ENCODE measurements at regions not wholly inside any gene's neighbourhood (a gene's known extent, or its start where the extent isn't known, plus 50 kb on each side); places are given as distances from the start of the nearest gene placed in this dataset.
A peak's percentile ranks its signal among the peaks of the same experiment; 100 is the strongest.
"Not testable (repeated sequence)": the region's sequence is repeated elsewhere in the genome, so short reads cannot be mapped to it uniquely, and the experiment has no call there.

- FAIRE-seq; DNase-seq (ENCODE audit: low spot score): not testable (repeated sequence)
These were observed 61.7 kb downstream of the DMRTA1 start for GRCh38 chr9:22508354-22508753.

- no peak for FAIRE-seq
- DNase-seq (ENCODE audit: low spot score) = no peak
These were observed 62.2 kb downstream of the DMRTA1 start for GRCh38 chr9:22508790-22509189.

DNA sequence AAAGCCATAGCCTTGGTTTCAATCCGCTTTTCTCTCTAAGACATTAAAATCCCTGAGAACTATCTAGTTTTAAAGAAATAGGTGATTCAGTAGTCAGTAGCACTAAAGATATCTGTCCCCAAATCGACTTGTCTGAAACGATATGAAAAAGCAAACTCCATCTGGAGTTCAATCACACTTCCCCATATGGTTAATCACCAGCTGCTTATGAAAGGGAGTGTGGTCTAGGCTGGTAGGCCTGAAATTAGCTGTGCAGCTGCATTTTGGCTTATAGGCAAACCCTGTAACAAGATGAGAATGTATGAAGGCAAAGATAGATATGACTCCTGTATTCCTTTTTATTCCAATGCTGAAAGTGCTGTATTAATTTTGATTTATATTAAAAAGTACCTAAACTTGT lies 65.9 kb downstream of the DMRTA1 start:
- DNase-seq (ENCODE audit: low spot score) = no peak
- FAIRE-seq = no peak

DNA sequence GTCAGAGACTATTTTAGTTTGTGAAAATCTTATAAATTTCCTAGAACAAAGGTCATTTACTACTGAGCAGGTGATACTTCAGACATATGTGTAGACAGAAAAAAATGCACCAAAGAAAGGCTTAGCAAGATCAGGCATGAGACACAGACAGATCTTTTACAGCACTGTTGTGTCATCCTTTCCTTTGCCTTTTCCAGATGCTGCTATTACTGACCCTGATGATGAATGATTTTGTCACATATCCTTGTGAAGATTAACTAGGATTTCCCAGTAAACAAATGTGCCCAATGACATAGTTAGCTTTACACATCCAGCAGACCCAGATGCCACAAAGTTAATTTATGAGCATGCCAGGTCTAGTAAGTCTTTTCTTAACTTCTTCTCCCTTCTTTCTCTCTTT lies 68.2 kb downstream of the DMRTA1 start:
- DNase-seq (ENCODE audit: low spot score) (no peak), FAIRE-seq (no peak)

- DNase-seq (ENCODE audit: low spot score) (no peak), FAIRE-seq (no peak)
These were observed 75.6 kb downstream of the DMRTA1 start for GRCh38 chr9:22522206-22522740.

DNA sequence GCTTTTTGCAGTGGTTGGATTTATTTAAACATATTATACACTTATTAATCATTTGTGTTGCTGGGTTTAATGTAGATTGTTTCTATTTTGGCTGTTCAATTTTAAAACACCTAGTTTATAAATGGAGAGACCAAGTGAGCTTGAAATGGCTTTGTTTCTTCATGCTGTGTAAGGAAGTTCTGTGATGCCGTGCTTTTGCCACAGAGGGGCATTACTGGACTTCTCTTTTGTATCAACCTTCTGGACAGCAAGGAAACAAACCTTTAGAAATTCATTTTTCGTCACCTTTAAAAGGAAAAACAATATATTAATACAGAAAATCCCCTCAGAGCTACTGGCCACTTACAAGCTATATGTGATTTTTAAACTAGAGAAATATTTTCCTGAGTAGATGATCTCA lies 81.9 kb downstream of the DMRTA1 start:
- FAIRE-seq (no peak), DNase-seq (ENCODE audit: low spot score) (no peak)

DNA sequence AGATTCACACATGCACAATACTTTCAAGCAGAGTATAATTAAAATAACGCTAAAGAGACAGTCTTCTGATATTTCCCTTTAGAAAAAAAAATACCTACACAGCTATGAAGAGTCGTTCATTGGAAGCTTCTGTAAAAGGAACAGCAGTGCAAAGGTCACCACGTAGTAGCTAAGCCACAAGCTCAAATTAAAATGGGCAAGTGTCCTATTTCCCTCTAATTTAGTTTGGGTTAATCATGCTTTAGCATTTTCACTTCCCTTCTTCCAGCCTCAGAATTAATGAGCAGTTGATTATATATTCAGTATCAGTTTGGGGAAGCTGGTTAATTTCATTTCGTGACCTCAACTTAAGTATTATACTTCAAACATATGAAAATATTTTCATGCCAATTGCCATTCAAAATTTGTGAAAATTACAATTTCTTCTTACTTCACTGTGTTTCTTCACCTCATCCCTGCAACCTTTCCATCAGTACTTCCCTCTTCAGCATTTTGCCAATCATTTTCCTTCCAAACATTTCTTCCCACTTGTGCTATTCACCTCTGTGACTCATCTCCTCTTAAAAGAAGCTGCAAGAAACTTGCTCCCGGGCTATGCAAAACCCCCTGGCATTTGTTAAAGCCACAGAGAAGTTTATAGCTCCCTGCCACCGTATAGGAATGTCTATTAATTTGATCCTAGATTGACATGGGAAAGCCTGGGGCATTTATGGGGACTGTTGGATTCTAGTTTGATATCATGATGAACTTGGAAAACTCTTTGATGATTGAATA lies 83.0 kb downstream of the DMRTA1 start:
- no peak for FAIRE-seq
- peak; percentile 32 for DNase-seq (ENCODE audit: low spot score)

DNA sequence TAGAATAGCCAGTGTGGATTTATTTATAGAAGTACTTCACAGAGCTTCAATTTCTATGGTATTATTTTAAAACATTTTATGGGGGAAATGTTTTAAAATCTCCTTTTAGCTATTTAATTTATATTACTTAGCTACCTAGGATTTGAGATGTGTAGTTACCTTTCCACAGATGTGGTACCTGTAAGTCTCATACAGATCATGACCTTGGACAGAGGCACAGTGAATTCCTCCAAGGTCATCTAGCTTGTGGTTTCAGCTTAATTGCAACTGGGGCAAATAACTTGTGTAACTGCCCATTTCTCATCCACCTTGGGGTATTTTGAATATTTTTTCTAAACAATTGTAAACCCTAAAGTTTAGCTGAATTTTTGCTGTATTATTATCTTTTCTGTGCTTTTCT lies 89.2 kb downstream of the DMRTA1 start:
- DNase-seq (ENCODE audit: low spot score) (no peak), FAIRE-seq (no peak)

GRCh38 chr9:22537721-22538120 lies 91.1 kb downstream of the DMRTA1 start:
- FAIRE-seq = no peak
- DNase-seq (ENCODE audit: low spot score) = no peak

DNA sequence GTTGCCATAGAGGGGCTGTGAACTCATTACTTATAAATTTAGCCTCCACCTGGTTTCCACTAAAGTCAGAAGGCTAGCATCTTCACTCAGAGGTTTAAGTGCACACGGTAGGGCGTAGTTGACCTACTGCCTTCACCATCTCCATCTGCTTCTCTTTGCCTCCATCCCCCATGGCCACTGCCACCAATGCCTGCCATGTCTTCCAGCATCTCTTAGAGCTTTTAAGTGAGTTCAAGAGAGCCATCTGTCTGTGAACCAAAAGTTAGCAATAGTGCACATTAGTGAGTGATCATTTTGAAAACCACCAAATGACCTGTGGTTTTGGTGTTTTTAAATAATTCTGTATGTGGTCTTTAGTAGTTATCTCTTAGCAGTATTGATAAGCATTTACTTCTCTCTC lies 102.0 kb downstream of the DMRTA1 start:
- no peak for DNase-seq (ENCODE audit: low spot score)
- no peak for FAIRE-seq

- no peak for FAIRE-seq
- no peak for DNase-seq (ENCODE audit: low spot score)
These were observed 128.1 kb downstream of the DMRTA1 start for GRCh38 chr9:22574740-22575139.

DNA sequence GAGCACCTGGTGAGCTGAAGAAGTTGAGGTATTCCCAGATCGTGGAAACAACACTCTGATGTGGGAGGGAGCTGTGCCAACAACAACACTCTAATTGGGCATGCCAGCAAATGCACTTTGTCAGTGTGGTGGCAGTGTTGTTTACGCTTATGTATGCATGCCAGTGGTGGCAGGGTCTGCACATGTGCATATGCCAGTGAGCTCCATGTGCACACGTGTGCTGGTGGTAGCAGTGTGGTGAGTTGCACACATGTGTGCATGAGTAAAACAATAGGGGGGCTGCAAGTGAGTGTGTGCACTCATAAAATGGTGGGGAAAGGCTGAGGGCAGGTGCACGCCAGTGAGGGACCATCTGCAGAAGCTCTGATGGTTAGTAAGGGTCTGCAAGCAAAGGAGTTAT lies 134.2 kb downstream of the DMRTA1 start:
- DNase-seq (ENCODE audit: low spot score) = no peak
- no peak for FAIRE-seq

- DNase-seq (ENCODE audit: low spot score) (no peak), FAIRE-seq (no peak)
These were observed 135.6 kb downstream of the DMRTA1 start for GRCh38 chr9:22582221-22582620.

DNA sequence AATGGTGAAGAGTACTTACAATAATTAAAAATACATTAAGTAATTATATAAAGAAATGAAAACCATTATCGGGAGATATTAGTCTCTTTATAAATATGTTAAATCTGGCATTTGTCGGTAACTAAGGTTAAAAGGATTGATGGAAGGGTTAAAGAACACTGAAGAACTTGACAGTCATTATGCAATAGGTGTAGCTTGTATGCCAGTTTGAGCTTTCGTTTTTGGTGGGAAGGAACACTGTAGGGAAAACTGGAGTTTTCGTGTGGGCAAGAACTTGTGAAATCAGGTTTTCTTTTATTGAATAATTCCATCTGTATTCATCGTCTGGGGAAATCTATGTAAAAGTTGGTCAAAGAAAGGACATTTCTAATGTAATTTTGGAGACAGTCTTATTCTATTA lies 142.3 kb downstream of the DMRTA1 start:
- no peak for DNase-seq (ENCODE audit: low spot score)
- FAIRE-seq = no peak

GRCh38 chr9:22590336-22591033 lies 143.9 kb downstream of the DMRTA1 start:
- FAIRE-seq = no peak
- no peak for DNase-seq (ENCODE audit: low spot score)

GRCh38 chr9:22595805-22596204 lies 149.2 kb downstream of the DMRTA1 start:
- FAIRE-seq (no peak), DNase-seq (ENCODE audit: low spot score) (no peak)

GRCh38 chr9:22617156-22617555 lies 170.5 kb downstream of the DMRTA1 start:
- DNase-seq (ENCODE audit: low spot score) = no peak
- FAIRE-seq = no peak

DNA sequence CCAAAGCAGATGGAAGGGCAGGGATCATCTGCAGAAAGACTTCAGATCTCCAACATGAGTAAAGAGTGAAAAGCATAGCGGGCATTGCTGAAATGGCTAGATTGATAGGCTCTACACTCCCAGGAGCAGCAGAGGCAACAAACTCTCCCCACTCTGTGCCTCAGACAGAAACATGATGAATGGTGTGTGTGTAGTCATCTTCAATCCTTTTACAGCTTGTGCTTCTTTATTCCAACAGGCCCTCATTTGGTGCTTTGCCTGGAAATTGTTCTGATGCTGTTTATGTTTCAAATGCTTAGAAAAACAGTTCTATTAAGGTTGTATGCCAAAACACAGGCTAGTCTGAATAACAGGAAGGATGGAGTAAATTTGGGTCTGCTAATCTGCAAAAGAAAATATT lies 176.2 kb downstream of the DMRTA1 start:
- DNase-seq (ENCODE audit: low spot score) (no peak), FAIRE-seq (no peak)

- FAIRE-seq = no peak
These were observed 176.6 kb downstream of the DMRTA1 start for GRCh38 chr9:22623236-22623635.

DNA sequence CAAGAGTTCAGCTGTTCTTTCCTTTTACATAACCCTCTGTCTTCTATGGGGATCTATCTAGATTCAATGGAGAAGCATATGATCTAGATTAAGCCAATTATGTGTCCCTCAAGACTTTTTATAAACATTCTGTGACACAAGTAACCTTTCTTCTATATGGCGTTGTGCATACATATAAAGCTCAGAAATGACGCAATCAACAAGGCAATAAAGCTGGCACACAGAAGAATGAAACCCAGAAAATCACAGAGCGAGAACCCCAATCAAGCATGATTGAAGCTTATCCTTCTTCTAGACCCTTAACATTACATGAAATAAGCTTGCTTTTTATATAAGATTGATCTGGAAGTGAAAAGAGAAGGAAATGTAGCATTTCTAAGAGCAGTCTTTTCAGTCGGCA lies 178.9 kb downstream of the DMRTA1 start:
- FAIRE-seq = no peak

More at GRCh38 chr9:22623236-22623635, 176.6 kb downstream of the DMRTA1 start:
- DNase-seq (ENCODE audit: low spot score) = no peak

DNA sequence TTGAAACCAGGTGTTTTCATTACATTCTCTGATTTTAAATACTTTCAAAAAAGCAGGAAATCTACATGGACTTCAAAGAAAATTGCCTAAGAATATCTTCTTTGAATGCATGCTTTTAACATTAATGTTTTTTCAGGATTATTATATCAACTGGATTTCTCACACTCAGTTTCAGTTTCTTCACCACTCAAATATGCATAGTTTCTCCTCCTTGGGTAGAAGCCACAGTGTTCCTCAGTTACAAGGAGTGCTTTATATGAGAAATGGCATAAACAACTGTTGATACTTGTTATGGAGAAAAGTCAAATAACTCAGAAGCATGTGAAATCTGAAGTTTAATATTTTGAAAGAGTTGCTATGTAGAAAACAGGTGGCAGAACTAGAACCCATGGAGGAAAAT lies 196.9 kb downstream of the DMRTA1 start:
- FAIRE-seq (no peak), DNase-seq (ENCODE audit: low spot score) (no peak)

More for the DNA sequence above, 178.9 kb downstream of the DMRTA1 start:
- no peak for DNase-seq (ENCODE audit: low spot score)

DNA sequence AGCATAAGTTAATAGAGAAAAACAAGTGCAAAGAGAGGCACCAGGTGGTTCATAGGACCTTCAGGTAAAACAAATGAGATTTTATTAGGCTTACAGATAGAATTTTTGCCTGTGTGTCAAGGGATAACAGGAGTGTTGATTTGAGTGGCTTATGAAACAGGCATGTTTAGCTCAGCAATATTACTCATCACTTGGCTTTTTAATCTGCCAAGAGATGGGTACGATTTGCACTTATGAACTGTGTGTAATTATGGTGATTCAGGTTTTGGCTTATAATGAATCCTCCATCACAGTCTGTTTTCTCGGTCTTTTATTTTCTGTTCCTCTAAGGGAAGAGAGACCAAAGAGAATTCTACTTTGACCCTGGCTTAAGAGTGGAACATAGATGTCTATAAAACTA lies 199.3 kb downstream of the DMRTA1 start:
- FAIRE-seq (no peak), DNase-seq (ENCODE audit: low spot score) (no peak)

DNA sequence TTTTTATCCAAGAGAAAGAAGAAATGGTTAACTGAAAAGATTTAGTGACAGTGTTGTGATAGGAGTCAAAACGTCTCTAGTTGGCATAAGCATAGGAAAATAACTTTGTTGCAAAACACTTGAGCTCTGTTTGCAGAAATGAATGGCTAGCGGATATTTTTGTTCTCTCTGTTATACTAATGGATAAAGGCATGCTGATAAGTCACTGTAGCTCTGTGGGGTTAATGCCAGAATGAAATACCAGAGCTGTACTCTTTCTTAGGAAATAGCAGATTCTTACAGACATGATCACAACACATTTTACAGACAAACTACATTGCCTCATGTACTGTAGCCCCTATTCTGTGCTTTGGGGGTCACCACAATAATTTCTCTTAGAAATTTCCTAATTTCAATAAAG lies 202.8 kb downstream of the DMRTA1 start:
- no peak for DNase-seq (ENCODE audit: low spot score)
- FAIRE-seq = no peak

Data from urothelium cell line (cell line).